Body of pancreas (tissue), 4 donors: ENCODE measurements at regions not wholly inside any gene's neighbourhood (a gene's known extent, or its start where the extent isn't known, plus 50 kb on each side); places are given as distances from the start of the nearest gene placed in this dataset.

Experiments used
- CTCF ChIP-seq, 7 experiments: fragments of 450-650 bp in 4 of 7; fragments of 200-600 bp in 3 of 7; sonication (generic) in 3 of 7; IDR thresholded peaks; one replicate each; pipeline ENCODE4 v1.5.1; 2016 to 2019; ENCODE audit warnings: antibody characterized with exemption in 7 of 7
- POLR2A ChIP-seq, 3 donors: fragments of 450-650 bp; IDR thresholded peaks; one replicate each; pipeline ENCODE4 v1.6.1; 2016; ENCODE audit warnings: antibody characterized with exemption in 3 of 3, mild to moderate bottlenecking in 2 of 3

DNA sequence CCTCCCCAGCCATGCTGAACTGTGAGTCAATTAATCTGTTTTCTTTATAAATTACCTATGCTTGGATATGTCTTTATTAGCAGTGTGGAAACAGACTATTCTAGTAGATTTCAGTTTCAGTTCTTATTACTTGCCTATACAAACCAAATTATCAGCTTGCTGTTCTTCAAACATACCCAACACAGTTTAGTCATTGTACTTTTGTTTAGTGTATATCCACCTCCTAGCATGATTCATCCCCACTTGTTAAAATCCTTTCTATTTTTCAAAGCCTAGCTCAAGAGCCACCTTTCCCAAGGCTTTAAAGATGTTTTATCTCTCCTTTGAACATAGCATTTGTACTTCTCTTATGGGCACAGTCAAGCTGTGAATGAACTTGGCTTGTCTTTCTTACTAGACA, 195.6 kb upstream of the ZRANB2 start:
- TF ChIP-seq POLR2A (IDR thresholded peaks at IDR 0.05), result no peak
- no peak for TF ChIP-seq CTCF (IDR thresholded peaks at IDR 0.05)
